GM18858 (cell line): ENCODE measurements at regions not wholly inside any gene's neighbourhood (a gene's known extent, or its start where the extent isn't known, plus 50 kb on each side); places are given as distances from the start of the nearest gene placed in this dataset.

ENCODE experiments used
- ATAC-seq: cut with Tn5 transposase; IDR thresholded peaks from one replicate; pipeline ENCODE4 v1.9.1; 2021; ENCODE audit not compliant: unreplicated experiment

DNA sequence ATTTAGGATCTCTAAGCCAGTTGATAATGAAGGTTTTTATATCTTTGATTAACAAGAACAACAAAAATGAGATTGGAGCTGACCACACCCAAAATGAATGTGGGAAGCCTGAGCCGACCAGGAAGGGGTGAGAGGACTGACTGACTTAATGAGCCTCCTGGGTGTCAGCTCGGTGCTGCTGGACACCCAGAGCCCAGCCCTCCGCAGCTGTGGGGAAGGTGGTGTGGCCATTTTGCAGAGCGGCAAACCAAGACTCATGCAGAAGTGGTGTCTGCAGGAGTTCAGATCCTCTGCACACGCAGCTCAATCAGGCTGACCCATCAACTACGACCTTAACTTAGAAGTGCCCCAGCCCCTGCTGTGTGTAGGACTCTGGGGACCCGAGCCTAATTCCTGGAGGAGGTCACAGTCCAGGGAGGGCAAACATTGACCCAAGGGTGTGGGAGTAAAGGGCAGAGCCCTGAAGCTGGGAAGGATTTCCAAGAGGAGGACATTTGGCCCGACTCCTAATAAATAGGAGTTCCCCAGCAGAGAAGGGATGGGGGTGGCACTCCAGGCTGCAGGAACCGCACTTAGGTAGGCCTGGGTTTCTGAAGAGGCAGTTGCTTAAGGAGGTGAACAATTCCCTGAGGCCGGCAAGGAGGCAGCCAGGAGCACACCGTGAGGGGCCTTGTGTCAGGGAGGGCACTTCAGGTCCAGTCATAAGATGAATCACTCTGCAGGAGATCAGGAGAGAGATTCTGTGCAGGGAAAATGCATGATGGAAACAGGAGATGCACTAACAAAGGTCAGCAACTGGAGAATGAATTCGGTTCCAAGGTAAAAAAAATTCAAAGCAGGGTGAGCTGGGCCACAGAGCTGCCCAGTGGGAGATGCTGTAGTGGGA, 197.1 kb upstream of the TPM1 start:
- no peak for ATAC-seq

- ATAC-seq, result no peak
Observed at GRCh38 chr15:62846131-62846804, 196.3 kb upstream of the TPM1 start.

DNA sequence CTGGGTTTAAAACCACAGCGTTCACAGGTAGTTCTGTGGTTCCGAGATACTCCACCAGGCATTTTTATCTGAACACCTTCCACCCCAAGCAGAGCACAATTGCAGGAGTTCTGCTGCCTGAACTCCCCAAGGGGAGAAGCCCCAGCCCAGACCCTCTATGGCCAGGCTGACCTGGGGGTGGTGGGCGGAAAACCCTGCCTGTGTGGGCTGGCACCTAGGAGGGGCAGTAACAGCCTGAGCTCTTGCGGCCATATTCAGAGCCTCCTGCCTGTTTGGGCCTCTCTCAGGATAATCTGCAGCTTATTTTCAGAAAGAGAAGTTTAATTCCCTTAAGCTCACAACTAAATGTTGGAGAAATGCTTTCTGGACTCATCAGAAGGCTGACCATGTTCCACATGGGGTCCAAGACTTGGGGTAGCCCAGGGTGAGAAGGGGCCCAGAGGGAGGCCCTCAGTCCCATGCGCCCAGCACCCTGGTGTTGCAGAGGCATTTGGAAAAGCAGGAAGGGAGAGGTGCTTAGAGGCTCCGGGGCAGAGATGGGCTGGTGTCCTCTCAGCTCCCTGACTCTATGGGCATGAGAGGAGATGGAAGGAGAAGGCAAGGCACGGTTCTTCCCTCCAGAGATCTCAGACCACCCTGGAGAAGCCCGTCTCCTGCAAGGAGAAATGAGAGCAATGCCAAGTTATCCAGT, 195.6 kb upstream of the TPM1 start:
- no peak for ATAC-seq

GRCh38 chr15:62847900-62848489, 194.6 kb upstream of the TPM1 start:
- no peak for ATAC-seq

GRCh38 chr15:62848632-62849050, 193.9 kb upstream of the TPM1 start:
- no peak for ATAC-seq

DNA sequence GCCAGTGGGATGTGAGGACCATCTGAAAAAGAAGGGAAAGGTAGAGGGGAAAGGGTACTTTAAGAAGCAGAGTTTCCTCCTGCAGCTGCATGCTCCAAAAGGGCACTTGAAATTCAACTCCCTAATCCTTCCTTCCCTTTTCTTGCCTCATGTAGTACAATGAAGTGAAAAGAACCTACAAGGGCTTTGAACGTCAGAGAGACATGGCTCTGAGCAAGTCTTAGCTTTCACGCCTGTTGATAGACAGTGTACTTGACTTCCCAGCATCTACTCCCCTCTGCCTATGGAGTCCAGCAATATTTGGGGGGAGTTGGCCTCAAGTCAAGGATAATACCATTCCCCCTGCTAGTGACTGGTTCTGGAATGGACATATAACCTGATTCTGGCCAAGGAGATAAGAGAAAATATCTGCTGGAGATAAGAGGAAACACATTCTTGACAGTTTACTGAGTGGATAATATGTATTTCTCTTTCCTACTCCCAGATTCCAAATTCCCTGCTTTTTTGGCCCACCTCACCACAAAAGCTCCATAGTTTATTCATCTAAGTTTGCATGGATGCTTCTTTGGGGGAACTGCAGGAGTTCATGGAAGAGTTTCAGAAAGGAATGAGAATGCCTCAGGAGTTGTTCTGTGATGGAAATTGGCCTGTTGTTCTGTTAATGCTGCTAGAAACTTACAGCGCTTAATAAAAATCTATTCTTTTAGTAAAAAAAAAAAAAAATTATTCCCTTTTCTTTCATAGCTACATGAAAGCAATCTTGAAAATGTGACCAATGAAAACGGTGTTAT, 193.0 kb upstream of the TPM1 start:
- ATAC-seq, result no peak

DNA sequence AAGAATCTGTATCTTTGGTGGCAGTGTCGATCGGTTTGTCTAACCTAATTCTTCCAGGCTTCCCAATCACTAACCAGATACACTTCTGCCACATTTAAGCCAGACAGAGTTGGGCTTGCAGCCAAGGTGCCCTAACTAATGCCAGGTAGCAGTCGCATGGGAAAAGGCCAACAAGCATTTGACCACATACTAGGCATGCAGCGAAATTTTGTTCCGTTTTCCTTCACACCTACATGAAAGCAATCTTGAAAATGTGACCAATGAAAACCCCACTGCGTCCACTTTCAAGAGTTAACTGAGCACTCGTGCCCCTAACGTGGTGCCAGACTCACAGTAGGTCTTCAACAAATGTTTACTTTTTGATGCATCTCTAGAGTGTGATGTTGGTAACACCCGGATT, 192.2 kb upstream of the TPM1 start:
- ATAC-seq, result no peak

DNA sequence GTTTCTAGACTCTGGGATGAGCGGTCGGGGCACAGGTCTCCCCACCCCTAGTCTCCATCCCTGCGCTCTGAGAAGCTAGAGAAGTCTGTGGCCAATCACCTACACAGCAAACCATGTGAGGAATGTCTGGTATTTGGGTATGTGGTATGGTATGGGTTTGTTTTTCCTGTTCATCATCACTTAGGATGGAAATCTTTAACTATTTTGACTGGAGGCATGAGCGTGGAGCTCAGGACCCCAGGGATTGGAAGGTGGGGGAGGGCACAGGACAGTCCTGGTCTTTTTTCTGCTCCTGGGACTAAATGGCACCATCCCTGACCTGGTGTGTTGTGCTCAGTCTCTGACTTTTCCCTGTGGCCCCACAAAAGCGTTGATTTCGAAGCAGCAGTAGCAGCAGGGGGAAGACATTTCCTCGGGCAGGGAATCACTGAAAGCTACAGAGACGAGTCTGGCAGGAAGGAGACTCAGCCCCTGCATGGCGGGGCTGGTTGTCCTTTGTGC, 191.7 kb upstream of the TPM1 start:
- ATAC-seq, result no peak

- no peak for ATAC-seq
Observed at GRCh38 chr15:62853114-62853840, 189.3 kb upstream of the TPM1 start.

DNA sequence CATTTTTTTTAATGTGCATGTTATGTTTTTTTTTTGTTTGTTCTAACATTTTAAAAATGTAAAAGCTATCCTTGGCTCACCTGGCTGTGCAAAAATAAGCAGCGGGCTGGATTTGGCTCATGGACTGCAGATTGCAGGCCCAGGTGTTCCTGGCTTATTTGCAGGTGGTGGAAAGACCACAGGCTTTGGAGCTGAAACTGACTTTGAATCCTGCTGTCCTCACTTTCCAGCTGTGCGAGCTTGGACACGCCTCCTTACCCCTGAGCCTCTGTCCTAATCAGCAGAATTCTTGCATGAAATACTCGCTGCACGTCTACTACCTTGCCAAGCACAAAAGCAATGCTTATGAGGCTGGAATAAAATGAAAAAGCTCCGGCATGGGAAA, 188.7 kb upstream of the TPM1 start:
- no peak for ATAC-seq

DNA sequence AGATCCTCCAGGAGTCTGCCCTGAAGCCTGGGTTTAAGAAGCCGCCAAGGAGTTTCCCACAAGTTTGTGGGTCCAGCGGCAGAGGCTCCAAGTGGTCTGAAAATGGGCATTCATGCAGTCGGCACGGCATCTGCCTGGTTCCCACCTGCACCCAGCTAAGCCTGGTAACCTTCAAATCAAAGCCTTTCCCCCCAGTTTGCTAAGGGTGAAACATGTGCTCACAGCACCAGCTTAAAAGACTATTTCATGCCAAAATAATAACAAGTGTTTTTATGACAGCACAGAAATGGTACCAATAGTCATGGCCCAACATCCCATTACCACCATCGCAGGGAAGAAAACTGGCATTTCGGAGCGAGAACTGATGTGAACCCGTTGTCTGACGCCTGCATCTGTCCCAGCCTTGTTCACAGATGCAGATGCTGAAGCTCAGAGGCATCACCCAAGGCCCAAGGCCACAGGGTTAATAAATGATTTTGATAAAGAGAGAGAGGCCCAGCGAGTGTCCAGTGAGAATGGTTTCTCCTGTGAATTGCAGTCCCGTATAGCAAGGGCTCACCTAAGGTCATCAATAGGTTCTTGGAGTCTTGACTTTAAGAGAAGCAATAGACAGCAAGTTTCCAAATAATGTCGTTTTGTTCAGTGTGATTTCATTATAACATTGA, 188.0 kb upstream of the TPM1 start:
- no peak for ATAC-seq

- ATAC-seq, result no peak
Observed at GRCh38 chr15:62855085-62855476, 187.5 kb upstream of the TPM1 start.

DNA sequence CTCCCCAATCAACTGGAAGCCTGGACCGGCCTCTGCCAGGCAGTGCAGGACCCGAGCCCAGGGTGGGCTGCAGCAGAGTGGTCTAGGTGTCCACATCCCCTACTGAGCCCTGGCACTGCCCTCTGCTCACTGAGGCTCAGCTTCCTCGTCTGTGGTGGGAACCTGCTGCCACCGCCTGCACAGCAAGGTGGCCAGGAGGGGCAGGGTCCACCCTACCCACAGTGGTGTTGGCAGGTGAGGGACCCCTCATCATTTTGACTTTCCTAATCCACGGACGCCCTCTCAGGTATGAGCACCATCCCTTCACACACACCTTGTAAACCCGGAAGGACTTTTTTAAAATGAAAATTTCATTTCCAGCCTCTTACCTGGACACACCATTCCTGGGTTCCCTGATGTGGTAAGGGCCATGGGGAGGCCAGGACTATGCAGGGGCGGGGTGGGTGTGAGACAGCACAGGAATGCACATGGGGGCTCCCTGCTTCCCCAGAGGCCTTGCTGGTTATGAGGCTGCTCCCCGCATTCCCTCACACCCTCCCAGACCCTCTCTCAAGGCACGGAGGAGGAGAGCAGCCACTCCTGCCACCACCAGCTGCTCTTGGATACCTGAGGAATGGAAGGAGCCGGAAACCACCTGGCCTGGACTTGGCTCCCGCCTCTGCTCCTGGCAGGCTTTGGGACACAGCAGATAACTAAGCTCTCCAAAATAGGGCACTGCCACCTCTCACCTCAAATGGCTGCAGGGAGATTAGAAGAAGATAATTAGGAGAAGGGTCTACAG, 185.9 kb upstream of the TPM1 start:
- no peak for ATAC-seq

DNA sequence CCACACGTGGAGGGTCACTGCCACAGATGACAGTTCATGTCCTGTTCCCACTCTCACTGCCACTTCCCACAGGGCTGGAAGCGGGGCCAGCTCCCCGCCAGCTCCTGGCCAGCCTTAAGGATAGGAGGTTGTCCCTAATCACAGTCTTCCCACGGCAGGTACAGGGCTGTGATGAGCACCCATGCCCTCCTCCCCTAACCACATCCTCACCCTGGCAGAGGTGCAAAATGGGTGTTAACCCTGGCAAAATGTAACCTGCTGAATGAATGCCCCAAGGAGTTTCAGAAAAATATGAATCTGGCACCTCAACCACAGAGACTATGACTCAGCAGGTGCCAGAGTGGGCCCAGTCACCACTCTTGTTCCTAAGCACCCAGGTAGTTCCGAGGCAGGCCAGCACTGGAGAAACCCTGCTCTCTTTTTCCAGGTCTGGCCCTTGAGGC, 185.1 kb upstream of the TPM1 start:
- ATAC-seq, result no peak

- no peak for ATAC-seq
Observed at GRCh38 chr15:62858343-62858742, 184.2 kb upstream of the TPM1 start.

DNA sequence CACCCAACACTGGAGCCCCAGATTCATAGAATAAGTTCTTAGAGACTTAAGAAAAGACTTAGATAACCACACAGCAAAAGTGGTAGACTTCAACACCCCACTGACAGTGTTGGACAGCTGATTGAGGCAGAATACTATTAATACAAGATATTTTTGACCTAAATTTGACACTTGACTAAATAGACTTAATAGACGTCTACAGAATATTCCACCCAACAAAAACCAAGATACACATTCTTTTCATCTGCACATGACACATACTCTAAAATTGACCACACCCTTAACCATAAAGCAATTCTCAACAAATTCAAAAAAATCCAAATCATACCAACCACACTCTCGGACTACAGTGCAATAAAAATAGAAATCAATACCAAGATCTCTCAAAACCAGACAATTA, 179.8 kb upstream of the TPM1 start:
- ATAC-seq, result no peak

DNA sequence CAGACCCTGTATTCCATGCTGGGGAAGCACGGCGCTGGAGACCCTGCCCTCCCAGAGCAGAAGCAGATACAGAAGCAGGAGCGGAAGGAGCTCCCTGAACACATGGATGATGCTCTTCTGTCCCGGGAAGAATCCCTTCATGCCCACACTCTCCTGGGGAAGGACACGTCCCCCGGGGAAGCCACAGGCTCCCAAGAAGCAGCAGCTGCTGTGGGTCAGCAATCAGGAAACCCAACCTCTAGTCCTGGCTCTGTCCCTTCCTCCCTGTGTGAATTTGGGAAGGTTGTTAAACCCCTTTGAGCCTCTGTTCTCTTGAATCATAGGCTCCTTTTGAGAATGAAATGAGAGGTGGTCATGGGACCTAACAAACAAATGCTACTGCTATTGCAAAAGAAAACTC, 176.2 kb upstream of the TPM1 start:
- no peak for ATAC-seq

DNA sequence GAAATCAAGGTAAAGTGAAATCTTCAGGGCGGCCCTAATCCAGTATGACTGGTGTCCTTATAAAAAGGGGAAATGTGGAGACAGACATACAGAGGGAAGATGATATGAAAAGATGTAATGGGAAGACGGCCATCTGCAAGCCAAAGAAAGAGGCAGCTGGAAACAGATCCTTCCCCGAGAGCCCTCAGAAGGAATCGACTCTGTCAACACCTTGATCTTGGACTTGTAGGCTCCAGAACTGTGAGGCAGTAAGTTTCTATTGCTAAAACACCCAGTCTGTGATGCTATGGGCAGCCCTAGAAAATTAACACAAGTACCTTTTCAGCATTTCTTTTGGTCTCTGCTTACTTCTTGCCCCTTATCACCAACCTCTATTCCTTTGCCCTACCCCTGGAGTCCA, 174.7 kb upstream of the TPM1 start:
- ATAC-seq, result no peak

GRCh38 chr15:62868507-62868906, 174.0 kb upstream of the TPM1 start:
- ATAC-seq, result no peak
